ENCODE measurements at regions not wholly inside any gene's neighbourhood (a gene's known extent, or its start where the extent isn't known, plus 50 kb on each side); places are given as distances from the start of the nearest gene placed in this dataset.

- H3K23ac ChIP-seq (ENCODE audit: insufficient read length, low read depth, low read length) = no peak overlapping the region
Measured at GRCh38 chrX:30483996-30484395, 93.6 kb downstream of the TASL start.

More at GRCh38 chrX:30483996-30484395, 93.6 kb downstream of the TASL start:
- WGBS (ENCODE audit: extremely low coverage, insufficient read length, low lambda C conversion rate) = no CpG with 5 or more reads among the region's 2 CpGs
- Histone ChIP-seq H2BK120ac (ENCODE audit: low read depth, low read length, poor library complexity, severe bottlenecking) (no peak overlapping the region), H3K27me3 (ENCODE audit: insufficient read depth, low read length) (no peaks in the 10 kb centered on the region), H3K56ac (ENCODE audit: insufficient read length, low read depth, low read length) (no peak overlapping the region), H2BK15ac (ENCODE audit: low read depth, low read length) (no peak overlapping the region), H4K5ac (ENCODE audit: insufficient read length, low read depth, low read length) (no peak overlapping the region), H3K9me3 (ENCODE audit: control insufficient read depth, low read depth, low read length) (no peaks in the 10 kb centered on the region), H2BK5ac (ENCODE audit: insufficient read length, low read length) (no peak overlapping the region), H3T11ph (ENCODE audit: low read length) (no peak overlapping the region), H3K14ac (ENCODE audit: insufficient read depth, low read length) (no peak overlapping the region), H4K20me1 (ENCODE audit: control insufficient read depth, insufficient read depth, insufficient read length) (no peaks in the 10 kb centered on the region), H3K27ac (ENCODE audit: insufficient read length, low read depth, low read length) (no peak overlapping the region), H2BK12ac (ENCODE audit: insufficient read length, low read depth, low read length) (no peak overlapping the region), H2BK20ac (ENCODE audit: low read depth, low read length, poor library complexity, severe bottlenecking) (no peak overlapping the region), H3K23me2 (ENCODE audit: insufficient read length, low read depth, low read length, poor library complexity, severe bottlenecking) (no peaks in the 10 kb centered on the region), H3K4ac (ENCODE audit: low read depth, low read length) (no peak overlapping the region), H3K9ac (ENCODE audit: extremely low read depth, insufficient read length, low read length) (no peak overlapping the region), H3K4me2 (ENCODE audit: insufficient read depth, insufficient read length, low read length) (no peak overlapping the region), H3K79me2 (ENCODE audit: insufficient read depth, low read length) (no peaks in the 10 kb centered on the region), H2AFZ (ENCODE audit: low read length) (no peak overlapping the region), H3K4me1 (ENCODE audit: insufficient read depth, low read length) (no peaks in the 10 kb centered on the region), H4K91ac (ENCODE audit: insufficient read length, low read depth, low read length) (no peak overlapping the region), H3K79me1 (ENCODE audit: insufficient read depth, low read depth, low read length, poor library complexity, severe bottlenecking) (no peaks in the 10 kb centered on the region), H3K18ac (ENCODE audit: insufficient read length, low read depth, low read length) (no peak overlapping the region), H2AK5ac (ENCODE audit: insufficient read length, low read length) (no peak overlapping the region), H4K8ac (replicated peaks; ENCODE audit: insufficient read length, low read depth, low read length) (no peak overlapping the region)
- Mint-ChIP-seq H3K36me3 (ENCODE audit: insufficient read depth in 1 of 3, low read depth in 3 of 3) (no peaks in the 10 kb centered on the region; a peak in 3 of 7 replicates), H3K27me3 (ENCODE audit: low read depth) (no peaks in the 10 kb centered on the region), H3K9me3 (peaks cover 10 to 54% of the 10 kb centered on the region in 2 experiments), H3K27ac (no peak overlapping the region), H3K4me3 (no peak overlapping the region), H3K4me1 (peaks cover 0 to 3% of the 10 kb centered on the region in 2 experiments; a peak in 2 of 4 replicates)
- no peak for TF ChIP-seq CTCF (conservative IDR thresholded peaks at IDR 0.05)
- DNase-seq = no peak
